ENCODE measurements at regions not wholly inside any gene's neighbourhood (a gene's known extent, or its start where the extent isn't known, plus 50 kb on each side); places are given as distances from the start of the nearest gene placed in this dataset.

GRCh38 chr4:136025540-136025939 lies 1506.8 kb downstream of the PCDH18 start:
- TF ChIP-seq EZH2 (IDR thresholded peaks at IDR 0.05; ENCODE audit: low read length, unreplicated experiment), result no peak
- no peak for TF ChIP-seq CTCF (conservative IDR thresholded peaks at IDR 0.05; ENCODE audit: low read depth, low read length)
- no peak for TF ChIP-seq EZH2phosphoT487 (IDR thresholded peaks at IDR 0.05; ENCODE audit: borderline replicate concordance, low read length)
